ENCODE measurements at regions not wholly inside any gene's neighbourhood (a gene's known extent, or its start where the extent isn't known, plus 50 kb on each side); places are given as distances from the start of the nearest gene placed in this dataset.

DNA sequence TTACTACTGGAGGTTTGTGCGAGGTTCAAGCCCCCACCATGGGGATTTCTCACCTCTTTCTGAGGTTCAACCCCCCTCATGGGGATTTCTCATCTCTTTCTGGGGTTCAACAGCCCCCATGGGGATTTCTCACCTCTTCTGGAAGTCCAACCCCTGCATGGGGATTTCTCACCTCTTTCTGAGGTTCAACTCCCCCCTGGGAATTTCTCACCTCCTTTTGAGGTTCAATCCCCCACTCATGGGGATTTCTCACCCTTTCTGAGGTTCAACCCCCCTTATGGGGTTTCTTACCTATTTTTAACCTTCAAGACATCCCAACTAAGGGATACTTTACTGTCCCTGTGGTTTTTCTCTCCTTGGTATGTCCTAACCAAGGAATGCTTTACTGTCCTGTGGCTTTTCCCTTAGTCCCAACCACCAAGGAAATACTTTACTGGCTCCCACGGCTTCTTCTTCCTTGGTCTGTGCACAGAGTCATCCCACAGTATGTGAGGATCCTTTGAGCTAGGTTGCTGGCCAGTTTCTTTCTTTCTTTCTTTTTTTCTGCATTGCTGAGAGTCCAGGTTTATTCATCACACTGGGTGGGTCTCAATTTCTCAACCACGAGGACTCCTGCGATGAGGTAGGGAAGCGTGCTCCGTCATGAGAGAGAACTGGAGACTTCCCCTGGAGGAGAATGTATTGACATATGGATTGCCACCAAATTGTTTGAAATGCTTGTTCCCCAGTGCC lies 2140.2 kb downstream of the TP53TG3F start:
- no peak for TF ChIP-seq CTCF (IDR thresholded peaks at IDR 0.05 in 2 of 3, conservative IDR thresholded peaks at IDR 0.05 in 1 of 3; ENCODE audit: insufficient read depth in 2 of 3, low read depth in 1 of 3, low read length in 3 of 3)
- TF ChIP-seq NR2F6 (CRISPR knock-in tag; IDR thresholded peaks at IDR 0.05): no peak

Data from K562 (cell line).